OCI-LY3 (cell line): ENCODE measurements at regions not wholly inside any gene's neighbourhood (a gene's known extent, or its start where the extent isn't known, plus 50 kb on each side); places are given as distances from the start of the nearest gene placed in this dataset.

Source experiments
- H2AFZ ChIP-seq: fragments of 200-600, 300-600 bp; shearing (Covaris generic); 2 replicates; pipeline ENCODE4 v1.6.0; 2014; ENCODE audit warnings: antibody characterized with exemption, low read depth, low read length
- H3K27ac ChIP-seq: fragments of 200-600, 300-600 bp; sonication (generic); 2 replicates; pipeline ENCODE4 v1.5.1; 2014; ENCODE audit warnings: mild to moderate bottlenecking, low read length, moderate library complexity, mixed read lengths
- H3K27me3 ChIP-seq: fragments of 200-600, 300-600 bp; sonication (generic); 2 replicates; pipeline ENCODE4 v1.6.1; 2014; ENCODE audit warnings: low read depth, low read length, mixed read lengths
- H3K36me3 ChIP-seq: fragments of 200-600, 300-600 bp; sonication (generic); replicated peaks from 2 replicates; pipeline ENCODE3; 2014; ENCODE audit warnings: low read depth, low read length, mixed read lengths
- H3K4me1 ChIP-seq: fragments of 300-600, 200-600 bp; sonication (generic); 2 replicates; pipeline ENCODE4 v1.6.1; 2014; ENCODE audit warnings: low read length, mixed read lengths
- H3K4me2 ChIP-seq: fragments of 200-600, 300-600 bp; sonication (generic); 2 replicates; pipeline ENCODE4 v1.6.1; 2014; ENCODE audit warnings: low read length, mixed read lengths
- H3K4me3 ChIP-seq: fragments of 300-600, 200-600 bp; sonication (generic); 2 replicates; pipeline ENCODE4 v1.5.1; 2014; ENCODE audit warnings: antibody characterized with exemption, mild to moderate bottlenecking, low read length, moderate library complexity
- H3K79me2 ChIP-seq: fragments of 300-600, 200-600 bp; shearing (Covaris generic); 2 replicates; pipeline ENCODE4 v1.6.1; 2014; ENCODE audit warnings: mild to moderate bottlenecking, low read length, mixed read lengths
- H3K9ac ChIP-seq: fragments of 300-600, 200-600 bp; shearing (Covaris generic); 2 replicates; pipeline ENCODE4 v1.6.0; 2014; ENCODE audit warnings: mild to moderate bottlenecking, low read length, moderate library complexity
- H3K9me3 ChIP-seq: fragments of 200-600, 300-600 bp; shearing (Covaris generic); 2 replicates; pipeline ENCODE4 v1.6.1; 2014; ENCODE audit warnings: low read length, mixed read lengths; ENCODE audit not compliant: insufficient read depth
- H4K20me1 ChIP-seq: fragments of 200-600, 300-600 bp; sonication (generic); 2 replicates; pipeline ENCODE4 v1.6.1; 2016; ENCODE audit warnings: low read length, mixed read lengths; ENCODE audit not compliant: insufficient read depth
- CTCF ChIP-seq: fragments of 200-600, 300-600 bp; sonication (generic); IDR thresholded peaks from 2 replicates; pipeline ENCODE4 v1.5.1; 2014; ENCODE audit warnings: antibody characterized with exemption, low read length, low read depth
- EZH2phosphoT487 ChIP-seq: fragments of 200-600 bp; shearing (Covaris generic); IDR thresholded peaks from 2 replicates; pipeline ENCODE4 v1.6.1; 2018; ENCODE audit warnings: antibody characterized with exemption, mixed run types, low read depth

- Histone ChIP-seq H3K27me3 (no peaks in the 10 kb centered on the region), H3K4me1 (no peaks in the 10 kb centered on the region), H3K4me2 (no peak overlapping the region), H3K4me3 (no peak overlapping the region), H3K36me3 (no peaks in the 10 kb centered on the region), H4K20me1 (no peaks in the 10 kb centered on the region), H2AFZ (no peak overlapping the region), H3K9me3 (no peaks in the 10 kb centered on the region), H3K79me2 (no peaks in the 10 kb centered on the region), H3K9ac (no peak overlapping the region), H3K27ac (no peak overlapping the region)
- no peak for TF ChIP-seq EZH2phosphoT487
- no peak for TF ChIP-seq CTCF
Measured at GRCh38 chr7:21125297-21125696, 302.6 kb upstream of the SP4 start.

GRCh38 chr7:21128062-21128817 lies 299.6 kb upstream of the SP4 start:
- no peak overlapping the region for H3K4me2 ChIP-seq
- peaks cover 11% of the 10 kb centered on the region; the same call in 1 of the 2 replicates for H3K4me1 ChIP-seq
- no peak overlapping the region for H3K27ac ChIP-seq
- H2AFZ ChIP-seq: no peak overlapping the region
- H4K20me1 ChIP-seq: no peaks in the 10 kb centered on the region
- no peaks in the 10 kb centered on the region for H3K36me3 ChIP-seq
- no peaks in the 10 kb centered on the region for H3K79me2 ChIP-seq
- H3K27me3 ChIP-seq: no peaks in the 10 kb centered on the region
- no peaks in the 10 kb centered on the region for H3K9me3 ChIP-seq
- no peak overlapping the region for H3K4me3 ChIP-seq
- no peak overlapping the region for H3K9ac ChIP-seq
- no peak for TF ChIP-seq EZH2phosphoT487
- no peak for TF ChIP-seq CTCF

GRCh38 chr7:21131897-21132296 lies 296.0 kb upstream of the SP4 start:
- Histone ChIP-seq H2AFZ (no peak overlapping the region), H3K4me3 (no peak overlapping the region), H3K27ac (no peak overlapping the region), H3K36me3 (no peaks in the 10 kb centered on the region), H3K4me1 (peaks cover 11% of the 10 kb centered on the region; the same call in 1 of the 2 replicates), H3K79me2 (no peaks in the 10 kb centered on the region), H4K20me1 (no peaks in the 10 kb centered on the region), H3K9me3 (no peaks in the 10 kb centered on the region), H3K4me2 (no peak overlapping the region), H3K9ac (no peak overlapping the region), H3K27me3 (no peaks in the 10 kb centered on the region)
- TF ChIP-seq EZH2phosphoT487: no peak
- TF ChIP-seq CTCF: no peak

GRCh38 chr7:21134631-21135030 lies 293.3 kb upstream of the SP4 start:
- TF ChIP-seq CTCF (no peak), EZH2phosphoT487 (no peak)
- H3K27me3 ChIP-seq: no peaks in the 10 kb centered on the region
- no peaks in the 10 kb centered on the region for H4K20me1 ChIP-seq
- no peak overlapping the region for H3K27ac ChIP-seq
- H3K4me3 ChIP-seq: no peak overlapping the region
- no peak overlapping the region for H3K4me2 ChIP-seq
- no peaks in the 10 kb centered on the region for H3K36me3 ChIP-seq
- no peaks in the 10 kb centered on the region for H3K79me2 ChIP-seq
- H3K9me3 ChIP-seq: no peaks in the 10 kb centered on the region
- H3K9ac ChIP-seq: no peak overlapping the region
- H3K4me1 ChIP-seq: peaks cover 11% of the 10 kb centered on the region; the same call in 1 of the 2 replicates
- H2AFZ ChIP-seq: no peak overlapping the region
